Transverse colon (tissue), 4 donors: ENCODE measurements at regions not wholly inside any gene's neighbourhood (a gene's known extent, or its start where the extent isn't known, plus 50 kb on each side); places are given as distances from the start of the nearest gene placed in this dataset.

Experiments
- EP300 ChIP-seq: sonication (generic); formaldehyde crosslinking; IDR thresholded peaks from one replicate; pipeline ENCODE4 v1.6.1; 2017; ENCODE audit warnings: antibody characterized with exemption, low read depth
- POLR2A ChIP-seq: fragments of 450-650 bp; IDR thresholded peaks from one replicate; pipeline ENCODE4 v1.6.1; 2016; ENCODE audit warnings: antibody characterized with exemption, mild to moderate bottlenecking, moderate library complexity
- POLR2AphosphoS5 ChIP-seq, 3 donors: sonication (generic); formaldehyde crosslinking; IDR thresholded peaks; one replicate each; pipeline ENCODE4 v1.6.1; 2016; ENCODE audit warnings: antibody characterized with exemption in 3 of 3
- TF ChIP-seq, protein P1 (sequence below), 5 experiments: fragments of 200-600 bp in 3 of 5; fragments of 450-650 bp in 2 of 5; sonication (generic) in 3 of 5; IDR thresholded peaks; 1 replicate in 2 of 5; 2 replicates in 3 of 5; pipeline ENCODE4 v1.5.1; 2016 to 2017; ENCODE audit warnings: antibody characterized with exemption in 5 of 5, inconsistent platforms in 3 of 5, mild to moderate bottlenecking in 2 of 5, moderate library complexity in 1 of 5

DNA sequence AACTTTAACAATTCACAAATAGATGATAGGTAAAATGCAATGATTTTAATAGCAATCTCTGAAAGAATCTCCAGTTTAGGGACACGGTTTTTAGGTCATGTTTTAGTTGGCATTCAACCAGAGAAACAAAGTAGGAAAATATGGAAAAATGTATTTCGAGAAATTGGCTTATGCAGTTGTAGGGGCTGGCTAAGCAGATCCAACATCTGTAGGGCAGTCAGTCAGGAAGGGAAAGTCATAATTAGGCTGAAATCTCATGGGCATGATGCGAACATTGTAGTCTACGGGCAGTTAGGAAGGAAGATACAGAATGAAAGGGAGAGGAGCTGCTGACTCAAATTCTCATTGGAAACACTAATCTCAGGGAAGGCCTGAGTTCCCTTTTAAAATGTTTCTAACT is 1276.0 kb upstream of the ADGRL4 start:
- TF ChIP-seq, protein P1, sequence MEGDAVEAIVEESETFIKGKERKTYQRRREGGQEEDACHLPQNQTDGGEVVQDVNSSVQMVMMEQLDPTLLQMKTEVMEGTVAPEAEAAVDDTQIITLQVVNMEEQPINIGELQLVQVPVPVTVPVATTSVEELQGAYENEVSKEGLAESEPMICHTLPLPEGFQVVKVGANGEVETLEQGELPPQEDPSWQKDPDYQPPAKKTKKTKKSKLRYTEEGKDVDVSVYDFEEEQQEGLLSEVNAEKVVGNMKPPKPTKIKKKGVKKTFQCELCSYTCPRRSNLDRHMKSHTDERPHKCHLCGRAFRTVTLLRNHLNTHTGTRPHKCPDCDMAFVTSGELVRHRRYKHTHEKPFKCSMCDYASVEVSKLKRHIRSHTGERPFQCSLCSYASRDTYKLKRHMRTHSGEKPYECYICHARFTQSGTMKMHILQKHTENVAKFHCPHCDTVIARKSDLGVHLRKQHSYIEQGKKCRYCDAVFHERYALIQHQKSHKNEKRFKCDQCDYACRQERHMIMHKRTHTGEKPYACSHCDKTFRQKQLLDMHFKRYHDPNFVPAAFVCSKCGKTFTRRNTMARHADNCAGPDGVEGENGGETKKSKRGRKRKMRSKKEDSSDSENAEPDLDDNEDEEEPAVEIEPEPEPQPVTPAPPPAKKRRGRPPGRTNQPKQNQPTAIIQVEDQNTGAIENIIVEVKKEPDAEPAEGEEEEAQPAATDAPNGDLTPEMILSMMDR (IDR thresholded peaks at IDR 0.05): no peak
- TF ChIP-seq POLR2AphosphoS5 (IDR thresholded peaks at IDR 0.05) (no peak), POLR2A (no peak), EP300 (no peak)
